Fibroblast of the aortic adventitia (primary cell): ENCODE measurements at regions not wholly inside any gene's neighbourhood (a gene's known extent, or its start where the extent isn't known, plus 50 kb on each side); places are given as distances from the start of the nearest gene placed in this dataset.
"Not testable (repeated sequence)": the region's sequence is repeated elsewhere in the genome, so short reads cannot be mapped to it uniquely, and the experiment has no call there.

Experiments used
- DNase-seq: peaks from one replicate; pipeline ENCODE4 v3.0.0-alpha.2; 2010; ENCODE audit warnings: low read depth
- H3K4me3 ChIP-seq: 2 replicates; pipeline ENCODE4 v1.5.1; 2011; ENCODE audit warnings: low read depth, mild to moderate bottlenecking, control low read depth, low read length, moderate library complexity
- TF ChIP-seq, protein P1 (sequence below): IDR thresholded peaks from 2 replicates; pipeline ENCODE4 v1.5.1; 2011; ENCODE audit warnings: mild to moderate bottlenecking, low read length, control low read depth, inconsistent platforms; ENCODE audit not compliant: insufficient read depth

DNA sequence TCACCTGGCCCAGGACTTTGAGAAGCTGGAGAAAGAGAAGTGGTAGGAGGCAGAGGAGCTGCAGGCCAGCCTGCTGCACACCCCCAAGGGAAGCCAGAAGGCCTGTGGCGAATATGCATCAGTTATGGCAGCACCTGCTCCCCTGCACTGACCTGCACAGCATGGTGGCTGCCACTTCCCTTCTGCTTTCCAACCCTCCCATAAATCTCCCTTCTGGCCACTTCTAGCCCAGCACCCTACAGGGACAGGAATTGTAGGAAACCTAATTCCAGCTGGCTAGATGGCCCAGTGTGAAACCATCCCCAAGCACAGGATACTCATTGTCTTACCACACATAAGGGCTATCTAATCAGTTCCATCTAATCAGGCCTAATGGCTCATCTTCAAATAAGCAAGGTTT, 136.3 kb downstream of the TBX3 start:
- TF ChIP-seq, protein P1, sequence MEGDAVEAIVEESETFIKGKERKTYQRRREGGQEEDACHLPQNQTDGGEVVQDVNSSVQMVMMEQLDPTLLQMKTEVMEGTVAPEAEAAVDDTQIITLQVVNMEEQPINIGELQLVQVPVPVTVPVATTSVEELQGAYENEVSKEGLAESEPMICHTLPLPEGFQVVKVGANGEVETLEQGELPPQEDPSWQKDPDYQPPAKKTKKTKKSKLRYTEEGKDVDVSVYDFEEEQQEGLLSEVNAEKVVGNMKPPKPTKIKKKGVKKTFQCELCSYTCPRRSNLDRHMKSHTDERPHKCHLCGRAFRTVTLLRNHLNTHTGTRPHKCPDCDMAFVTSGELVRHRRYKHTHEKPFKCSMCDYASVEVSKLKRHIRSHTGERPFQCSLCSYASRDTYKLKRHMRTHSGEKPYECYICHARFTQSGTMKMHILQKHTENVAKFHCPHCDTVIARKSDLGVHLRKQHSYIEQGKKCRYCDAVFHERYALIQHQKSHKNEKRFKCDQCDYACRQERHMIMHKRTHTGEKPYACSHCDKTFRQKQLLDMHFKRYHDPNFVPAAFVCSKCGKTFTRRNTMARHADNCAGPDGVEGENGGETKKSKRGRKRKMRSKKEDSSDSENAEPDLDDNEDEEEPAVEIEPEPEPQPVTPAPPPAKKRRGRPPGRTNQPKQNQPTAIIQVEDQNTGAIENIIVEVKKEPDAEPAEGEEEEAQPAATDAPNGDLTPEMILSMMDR: no peak
- H3K4me3 ChIP-seq: no peak overlapping the region
- no peak for DNase-seq

DNA sequence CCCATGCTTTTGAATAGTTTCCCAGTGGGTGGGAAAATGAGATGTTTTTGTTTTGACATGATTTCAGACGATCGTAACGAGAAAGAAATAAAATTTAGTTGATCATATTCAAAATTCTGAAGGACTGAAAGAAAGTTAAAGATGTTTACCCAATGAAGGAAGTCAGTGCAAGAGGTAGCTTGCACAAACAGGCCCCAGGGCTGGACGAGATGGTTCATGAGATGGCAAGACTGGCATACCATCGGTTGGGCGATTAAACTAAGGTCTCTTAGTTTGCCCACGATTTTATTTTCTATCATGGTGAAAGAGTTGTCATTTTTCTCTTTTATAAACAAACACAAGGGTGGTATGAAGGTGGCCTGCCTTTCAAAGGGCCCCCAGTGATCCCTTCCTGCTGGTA, 124.5 kb upstream of the TBX5 start:
- no peak for DNase-seq
- H3K4me3 ChIP-seq: no peak overlapping the region
- TF ChIP-seq, protein P1: no peak

DNA sequence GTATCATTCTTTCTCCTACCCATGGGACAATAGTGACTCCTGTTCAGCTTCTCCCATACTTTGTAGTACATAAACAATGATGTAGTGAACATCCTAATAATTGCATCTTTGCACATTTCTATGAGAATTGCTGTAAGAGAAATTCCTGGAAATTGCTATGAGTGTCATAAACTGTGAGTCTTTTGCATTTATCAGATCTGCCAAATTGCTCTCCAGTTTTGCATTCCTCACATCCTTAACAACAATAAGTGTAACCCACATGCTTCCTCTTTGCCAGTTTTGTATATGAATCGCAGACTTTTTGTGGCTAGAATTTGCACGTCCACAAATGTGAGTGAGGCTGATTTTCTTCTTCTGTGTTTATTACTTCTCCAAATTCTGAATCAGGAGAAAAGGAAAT, 124.0 kb upstream of the TBX5 start:
- no peak overlapping the region for H3K4me3 ChIP-seq
- TF ChIP-seq, protein P1: no peak
- DNase-seq: peak; percentile 20

DNA sequence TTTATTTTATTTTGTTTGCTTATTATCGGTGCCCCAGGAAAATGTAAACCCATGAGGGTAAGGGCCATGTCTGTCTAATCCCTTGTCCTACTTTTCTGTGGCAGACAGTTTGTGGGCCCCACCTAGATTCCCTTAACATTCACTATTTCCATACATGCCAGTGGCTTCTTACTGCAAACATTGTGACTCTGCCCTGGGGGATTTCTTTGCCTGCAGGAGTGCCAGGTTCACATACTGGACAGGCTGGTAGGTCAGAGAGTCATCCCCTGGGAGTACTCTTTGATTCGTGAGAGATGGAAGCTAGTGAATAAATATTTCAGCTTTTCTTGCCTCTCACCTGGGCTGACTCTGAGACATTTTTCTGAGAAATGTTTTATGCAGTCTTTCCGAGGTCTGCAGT, 122.8 kb upstream of the TBX5 start:
- no peak overlapping the region for H3K4me3 ChIP-seq
- DNase-seq: no peak
- TF ChIP-seq, protein P1: no peak

DNA sequence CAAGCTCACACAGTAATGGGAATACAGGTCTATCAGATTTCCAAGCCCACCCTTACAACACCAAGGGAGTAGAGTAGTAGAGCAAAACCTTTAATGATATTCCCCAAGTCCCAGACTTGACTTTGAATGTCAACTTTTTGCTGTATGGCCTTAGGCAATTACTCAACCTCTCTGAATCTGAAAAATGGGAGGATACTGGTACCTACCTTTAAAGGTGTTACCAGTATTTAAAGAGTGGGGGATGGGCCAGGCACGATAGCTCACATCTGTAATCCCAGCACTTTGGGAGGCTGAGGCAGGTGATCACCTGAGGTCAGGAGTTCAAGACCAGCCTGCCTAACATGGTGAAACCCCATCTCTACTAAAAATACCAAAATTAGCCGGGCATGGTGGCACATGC, 115.2 kb upstream of the TBX5 start:
- not testable (repeated sequence) for DNase-seq, H3K4me3 ChIP-seq

DNA sequence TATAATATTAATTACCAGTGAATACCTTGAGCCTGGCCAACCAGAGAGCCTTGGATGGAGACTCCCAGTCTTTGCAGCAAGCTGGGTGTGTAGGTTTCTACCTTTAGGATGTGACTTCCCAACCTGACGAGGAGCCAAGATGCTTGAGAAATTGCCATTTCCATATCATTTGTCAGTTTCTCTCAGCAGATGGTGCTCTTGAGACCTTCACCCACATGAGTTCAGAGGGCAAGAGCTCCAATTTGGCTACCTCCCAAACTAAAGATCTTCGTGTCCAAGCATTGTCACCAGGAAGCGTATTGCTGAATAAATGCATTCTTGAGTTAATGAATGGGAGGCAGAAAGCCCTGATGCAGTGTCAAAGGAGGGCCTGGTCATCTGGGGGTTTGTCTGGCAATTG, 106.4 kb upstream of the TBX5 start:
- TF ChIP-seq, protein P1: no peak

DNA sequence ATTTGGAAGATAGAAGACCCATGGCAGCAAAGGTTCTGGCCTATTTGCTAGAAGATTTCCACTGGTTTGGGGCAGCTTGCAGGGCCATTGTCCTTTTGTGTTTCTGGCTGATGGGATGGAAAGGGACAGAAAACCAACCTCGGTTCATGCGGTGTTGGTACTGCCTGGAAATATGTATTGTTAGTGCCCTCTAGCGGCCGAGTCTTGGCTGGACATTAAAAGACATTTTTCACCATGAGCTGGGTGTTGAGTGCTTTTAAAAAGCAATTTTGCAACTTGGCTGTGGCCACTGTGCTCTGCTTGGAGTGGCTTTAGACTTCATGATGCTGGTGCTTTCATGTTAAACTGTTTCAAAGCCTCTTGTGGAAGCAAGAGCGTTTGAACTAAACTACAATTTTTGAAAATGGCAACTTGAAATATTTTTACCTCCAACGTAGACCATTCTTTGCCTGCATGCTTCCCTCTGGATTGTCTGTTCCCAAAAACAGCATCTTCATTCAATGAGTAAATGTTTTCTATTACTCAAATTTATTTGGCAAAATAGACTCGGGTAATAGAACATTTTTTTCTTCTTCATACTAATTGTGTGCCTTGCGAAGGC, 102.7 kb upstream of the TBX5 start:
- DNase-seq: peak; percentile 79
- no peak overlapping the region for H3K4me3 ChIP-seq
- TF ChIP-seq, protein P1: peak; percentile 74

More for the DNA sequence above, 106.4 kb upstream of the TBX5 start:
- H3K4me3 ChIP-seq: no peak overlapping the region
- DNase-seq: no peak
